Kidney epithelial cell (primary cell): ENCODE measurements at regions not wholly inside any gene's neighbourhood (a gene's known extent, or its start where the extent isn't known, plus 50 kb on each side); places are given as distances from the start of the nearest gene placed in this dataset.

Source experiments
- DNase-seq: peaks from one replicate; pipeline ENCODE4 v3.0.0-alpha.2; 2010; ENCODE audit warnings: low read depth
- H3K27me3 ChIP-seq: 2 replicates; pipeline ENCODE4 v1.6.0; 2011; ENCODE audit warnings: low read length; ENCODE audit not compliant: control insufficient read depth, insufficient read depth
- H3K36me3 ChIP-seq: 2 replicates; pipeline ENCODE4 v1.5.1; 2011; ENCODE audit warnings: low read length; ENCODE audit not compliant: control insufficient read depth, insufficient read depth
- H3K4me3 ChIP-seq: 2 replicates; pipeline ENCODE4 v1.5.1; 2011; ENCODE audit warnings: low read depth, mild to moderate bottlenecking, control low read depth, low read length
- CTCF ChIP-seq: IDR thresholded peaks from 2 replicates; pipeline ENCODE4 v1.5.1; 2011; ENCODE audit warnings: mild to moderate bottlenecking, moderate library complexity, low read length, control low read depth, inconsistent platforms; ENCODE audit not compliant: insufficient read depth, poor library complexity, severe bottlenecking

GRCh38 chr12:27894309-27894708, 78.2 kb downstream of the PTHLH start:
- TF ChIP-seq CTCF, result no peak
- Histone ChIP-seq H3K4me3 (no peak overlapping the region), H3K36me3 (no peaks in the 10 kb centered on the region), H3K27me3 (no peaks in the 10 kb centered on the region)
- no peak for DNase-seq

GRCh38 chr12:27879708-27880107, 92.8 kb downstream of the PTHLH start:
- no peak overlapping the region for H3K4me3 ChIP-seq
- no peaks in the 10 kb centered on the region for H3K27me3 ChIP-seq
- no peaks in the 10 kb centered on the region for H3K36me3 ChIP-seq
- TF ChIP-seq CTCF, result no peak
- no peak for DNase-seq

- no peak for TF ChIP-seq CTCF
- H3K27me3 ChIP-seq, result no peaks in the 10 kb centered on the region
- no peaks in the 10 kb centered on the region for H3K36me3 ChIP-seq
- H3K4me3 ChIP-seq, result no peak overlapping the region
- DNase-seq, result no peak
These were observed 95.6 kb upstream of the MANSC4 start for GRCh38 chr12:27875677-27876076.

- no peak for TF ChIP-seq CTCF
- DNase-seq, result no peak
- Histone ChIP-seq H3K27me3 (no peaks in the 10 kb centered on the region), H3K36me3 (no peaks in the 10 kb centered on the region), H3K4me3 (no peak overlapping the region)
These were observed 93.0 kb upstream of the MANSC4 start for GRCh38 chr12:27873010-27873409.

- H3K36me3 ChIP-seq, result no peaks in the 10 kb centered on the region
- DNase-seq, result no peak
- no peak overlapping the region for H3K4me3 ChIP-seq
- H3K27me3 ChIP-seq, result no peaks in the 10 kb centered on the region
- TF ChIP-seq CTCF, result no peak
These were observed 91.9 kb upstream of the MANSC4 start for GRCh38 chr12:27871946-27872345.

- DNase-seq, result no peak
- Histone ChIP-seq H3K27me3 (no peaks in the 10 kb centered on the region), H3K36me3 (no peaks in the 10 kb centered on the region), H3K4me3 (no peak overlapping the region)
- no peak for TF ChIP-seq CTCF
These were observed 90.9 kb upstream of the MANSC4 start for GRCh38 chr12:27870939-27871338.
